ENCODE measurements at regions not wholly inside any gene's neighbourhood (a gene's known extent, or its start where the extent isn't known, plus 50 kb on each side); places are given as distances from the start of the nearest gene placed in this dataset.

- dilution Hi-C loops (cut with MboI; ENCODE audit: extremely low pct_ligation_motif_present, low sequenced_read_pairs): no loop called here
- H3K9me3 ChIP-seq (ENCODE audit: control insufficient read depth, low read depth, low read length): no peaks in the 10 kb centered on the region
- TF ChIP-seq CTCF (optimal IDR thresholded peaks at IDR 0.05 in 1 of 3, IDR thresholded peaks at IDR 0.05 in 1 of 3, conservative IDR thresholded peaks at IDR 0.05 in 1 of 3; ENCODE audit: extremely low read depth in 1 of 3, insufficient read depth in 2 of 3, low read length in 3 of 3) (no peak), EZH2 (IDR thresholded peaks at IDR 0.05; ENCODE audit: low read length) (no peak)
- H3K27ac ChIP-seq (ENCODE audit: control insufficient read depth, insufficient read depth, low read length): no peak overlapping the region
- H3K9ac ChIP-seq (ENCODE audit: control insufficient read depth, extremely low read depth, insufficient read depth, low read length): no peak overlapping the region
- H4K20me1 ChIP-seq (ENCODE audit: control insufficient read depth, extremely low read depth, insufficient read depth, low read length): no peaks in the 10 kb centered on the region
- DNase-seq (ENCODE audit: low read depth, low spot score) (no peak), FAIRE-seq (no peak)
- no peaks in the 10 kb centered on the region for H3K36me3 ChIP-seq (ENCODE audit: control insufficient read depth in 2 of 2, extremely low read depth in 1 of 2, insufficient read depth in 2 of 2, low read length in 2 of 2)
- H3K4me1 ChIP-seq (ENCODE audit: control insufficient read depth, extremely low read depth, insufficient read depth, low read length): no peaks in the 10 kb centered on the region
- H2AFZ ChIP-seq (ENCODE audit: control insufficient read depth, low read length): no peak overlapping the region
- no peaks in the 10 kb centered on the region for H3K27me3 ChIP-seq (ENCODE audit: control insufficient read depth, extremely low read depth, insufficient read depth, low read length)
- H3K9me1 ChIP-seq (ENCODE audit: control insufficient read depth, extremely low read depth, insufficient read depth, low read length): no peaks in the 10 kb centered on the region
- no peak overlapping the region for H3K4me2 ChIP-seq (ENCODE audit: control insufficient read depth, extremely low read depth, insufficient read depth, low read depth, low read length)
- H3K79me2 ChIP-seq (ENCODE audit: control insufficient read depth, insufficient read depth, low read length): no peaks in the 10 kb centered on the region
- H3K4me3 ChIP-seq (ENCODE audit: control insufficient read depth in 2 of 3, extremely low read depth in 1 of 3, insufficient read depth in 2 of 3, low read depth in 1 of 3, low read length in 3 of 3): no peak overlapping the region
These were observed 101.5 kb upstream of the GABRA2 start for GRCh38 chr4:46491455-46491854.

- no peak for DNase-seq (ENCODE audit: low read depth, low spot score)
- no peaks in the 10 kb centered on the region for H4K20me1 ChIP-seq (ENCODE audit: control insufficient read depth, extremely low read depth, insufficient read depth, low read length)
- H3K9ac ChIP-seq (ENCODE audit: control insufficient read depth, extremely low read depth, insufficient read depth, low read length): no peak overlapping the region
- dilution Hi-C loops (cut with MboI; ENCODE audit: extremely low pct_ligation_motif_present, low sequenced_read_pairs): no loop called here
- H2AFZ ChIP-seq (ENCODE audit: control insufficient read depth, low read length): no peak overlapping the region
- no peak overlapping the region for H3K4me2 ChIP-seq (ENCODE audit: control insufficient read depth, extremely low read depth, insufficient read depth, low read depth, low read length)
- H3K9me1 ChIP-seq (ENCODE audit: control insufficient read depth, extremely low read depth, insufficient read depth, low read length): no peaks in the 10 kb centered on the region
- no peak overlapping the region for H3K4me3 ChIP-seq (ENCODE audit: control insufficient read depth in 2 of 3, extremely low read depth in 1 of 3, insufficient read depth in 2 of 3, low read depth in 1 of 3, low read length in 3 of 3)
- H3K9me3 ChIP-seq (ENCODE audit: control insufficient read depth, low read depth, low read length): no peaks in the 10 kb centered on the region
- no peak for FAIRE-seq
- no peaks in the 10 kb centered on the region for H3K36me3 ChIP-seq (ENCODE audit: control insufficient read depth in 2 of 2, extremely low read depth in 1 of 2, insufficient read depth in 2 of 2, low read length in 2 of 2)
- no peaks in the 10 kb centered on the region for H3K4me1 ChIP-seq (ENCODE audit: control insufficient read depth, extremely low read depth, insufficient read depth, low read length)
- no peaks in the 10 kb centered on the region for H3K79me2 ChIP-seq (ENCODE audit: control insufficient read depth, insufficient read depth, low read length)
- TF ChIP-seq CTCF (optimal IDR thresholded peaks at IDR 0.05 in 1 of 3, IDR thresholded peaks at IDR 0.05 in 1 of 3, conservative IDR thresholded peaks at IDR 0.05 in 1 of 3; ENCODE audit: extremely low read depth in 1 of 3, insufficient read depth in 2 of 3, low read length in 3 of 3) (no peak), EZH2 (IDR thresholded peaks at IDR 0.05; ENCODE audit: low read length) (no peak)
- no peaks in the 10 kb centered on the region for H3K27me3 ChIP-seq (ENCODE audit: control insufficient read depth, extremely low read depth, insufficient read depth, low read length)
- no peak overlapping the region for H3K27ac ChIP-seq (ENCODE audit: control insufficient read depth, insufficient read depth, low read length)
These were observed 95.0 kb upstream of the GABRA2 start for GRCh38 chr4:46484881-46485280.

Data from keratinocyte (primary cell).